GM18511 (cell line): ENCODE measurements at regions not wholly inside any gene's neighbourhood (a gene's known extent, or its start where the extent isn't known, plus 50 kb on each side); places are given as distances from the start of the nearest gene placed in this dataset.
A peak's percentile ranks its signal among the peaks of the same experiment; 100 is the strongest.

Experiments
- ATAC-seq: cut with Tn5 transposase; IDR thresholded peaks from one replicate; pipeline ENCODE4 v1.9.1; 2021; ENCODE audit warnings: mild to moderate bottlenecking, moderate library complexity; ENCODE audit not compliant: unreplicated experiment

GRCh38 chr11:93074352-93074751 is 104.9 kb downstream of the MTNR1B start:
- no peak for ATAC-seq

- no peak for ATAC-seq
These were observed 106.3 kb downstream of the MTNR1B start for GRCh38 chr11:93075782-93076181.

GRCh38 chr11:93080146-93080759 is 110.8 kb downstream of the MTNR1B start:
- ATAC-seq = no peak

DNA sequence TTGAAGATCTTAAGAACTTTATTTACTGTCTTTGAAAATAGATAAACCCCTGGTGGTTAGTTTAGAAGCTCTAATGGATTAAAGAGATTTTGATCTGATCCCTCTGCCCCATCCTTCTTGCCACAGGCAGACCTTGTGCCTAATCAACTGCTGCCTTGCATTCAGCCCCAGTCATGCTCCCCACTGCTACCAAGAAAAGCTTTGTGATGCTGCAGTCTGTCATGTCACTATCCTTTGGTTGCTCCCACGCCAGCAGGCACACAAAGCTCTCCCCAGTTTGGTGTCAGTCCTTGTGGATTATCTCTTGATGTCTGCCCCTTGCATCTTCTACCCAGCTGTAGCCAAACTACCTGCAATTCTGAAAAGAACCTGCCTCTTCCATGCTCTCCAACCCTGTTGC is 112.2 kb downstream of the MTNR1B start:
- no peak for ATAC-seq

- ATAC-seq = no peak
These were observed 113.4 kb downstream of the MTNR1B start for GRCh38 chr11:93082900-93083299.

- no peak for ATAC-seq
These were observed 112.9 kb downstream of the SLC36A4 start for GRCh38 chr11:93084727-93085505.

DNA sequence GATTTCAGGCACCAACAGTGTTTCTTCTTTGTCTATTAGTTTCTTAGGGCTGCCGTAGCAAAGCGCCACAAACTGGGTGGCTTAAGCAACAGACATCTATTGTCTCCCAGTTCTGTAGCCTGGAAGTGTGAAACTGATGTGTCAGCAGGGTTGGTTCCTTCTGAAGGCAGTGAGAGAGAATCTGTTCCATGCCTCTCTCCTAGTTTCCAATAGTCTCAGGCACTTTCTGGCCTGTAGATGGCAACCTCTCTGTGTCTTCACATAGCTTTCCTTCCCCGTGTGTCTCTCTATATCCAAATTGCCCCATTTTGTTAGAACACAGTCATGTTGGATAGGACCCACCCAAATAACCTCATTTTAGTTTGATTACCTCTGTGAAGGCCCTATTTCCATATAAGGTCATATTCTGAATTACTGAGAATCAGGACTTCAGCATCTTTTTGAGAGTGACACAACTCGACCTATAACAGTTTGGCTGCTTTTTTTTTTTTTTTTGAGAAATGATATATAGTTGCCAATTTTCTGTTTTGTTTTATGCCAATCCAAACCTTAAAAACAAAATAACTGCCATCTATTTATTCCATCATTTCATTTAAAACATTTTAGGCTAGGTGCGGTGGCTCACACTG is 108.2 kb downstream of the SLC36A4 start:
- ATAC-seq = peak; percentile 90
